ENCODE measurements at regions not wholly inside any gene's neighbourhood (a gene's known extent, or its start where the extent isn't known, plus 50 kb on each side); places are given as distances from the start of the nearest gene placed in this dataset.

GRCh38 chr2:5913711-5914395 lies 221.7 kb downstream of the SOX11 start:
- Histone ChIP-seq H4K5ac (ENCODE audit: insufficient read length, low read depth, low read length) (no peak overlapping the region), H3K9me3 (ENCODE audit: insufficient read depth in 2 of 2, low read depth in 1 of 2, low read length in 1 of 2) (0 out of 4 replicates have a peak, but pooled peaks cover 3 to 4% of the 10 kb centered on the region in 2 experiments), H3K4ac (replicated peaks; ENCODE audit: insufficient read length, low read depth, low read length) (no peak overlapping the region), H2BK5ac (ENCODE audit: low read depth, low read length) (no peak overlapping the region), H4K8ac (ENCODE audit: extremely low read depth, insufficient read depth, low read length) (no peak overlapping the region), H2BK120ac (replicated peaks; ENCODE audit: low read depth, low read length) (no peak overlapping the region), H3K4me1 (replicated peaks in 1 of 4; ENCODE audit: control insufficient read depth in 3 of 4, insufficient read depth in 4 of 4, low read length in 3 of 4) (peaks cover 4 to 12% (median 8%) of the 10 kb centered on the region in 4 experiments; a peak in 6 of 7 replicates), H2BK20ac (ENCODE audit: low read length) (no peak overlapping the region), H3K36me3 (ENCODE audit: control insufficient read depth in 2 of 4, insufficient read depth in 4 of 4, low read length in 3 of 4) (no peaks in the 10 kb centered on the region), H3K27ac (ENCODE audit: low read depth, low read length) (no peak overlapping the region), H2AFZ (ENCODE audit: low read length) (no peak overlapping the region), H3K4me2 (ENCODE audit: insufficient read depth in 1 of 2, low read depth in 2 of 2, low read length in 2 of 2) (peak overlapping the region; percentile 5 to 24; a peak in 3 of 4 replicates), H4K91ac (replicated peaks; ENCODE audit: insufficient read length, low read length) (no peak overlapping the region), H3K23me2 (ENCODE audit: low read depth, low read length) (no peaks in the 10 kb centered on the region), H3K4me3 (ENCODE audit: extremely low read depth in 1 of 4, insufficient read depth in 2 of 4, low read depth in 3 of 4, low read length in 4 of 4) (no peak overlapping the region), H3K79me2 (ENCODE audit: control insufficient read depth in 1 of 2, insufficient read depth in 2 of 2, low read length in 2 of 2) (no peaks in the 10 kb centered on the region), H4K20me1 (replicated peaks in 1 of 2; ENCODE audit: control insufficient read depth in 1 of 2, insufficient read depth in 2 of 2, low read length in 2 of 2) (peaks cover 0 to 1% of the 10 kb centered on the region in 2 experiments), H3K18ac (ENCODE audit: extremely low read depth, low read length) (no peak overlapping the region), H3K14ac (ENCODE audit: insufficient read length) (no peak overlapping the region), H3K23ac (ENCODE audit: insufficient read length) (no peak overlapping the region), H3K9ac (replicated peaks in 1 of 4; ENCODE audit: extremely low read depth in 1 of 4, low read depth in 3 of 4, low read length in 3 of 4) (no peak overlapping the region), H2BK12ac (ENCODE audit: low read depth, low read length) (no peak overlapping the region), H2AK5ac (ENCODE audit: low read depth, low read length) (no peak overlapping the region), H3K56ac (replicated peaks; ENCODE audit: insufficient read length, low read depth, low read length) (no peak overlapping the region), H3K27me3 (replicated peaks in 1 of 4; ENCODE audit: control insufficient read depth in 3 of 4, extremely low read depth in 1 of 4, insufficient read depth in 3 of 4, low read length in 3 of 4) (peaks cover 14 to 29% (median 25%) of the 10 kb centered on the region in 4 experiments), H3K79me1 (ENCODE audit: low read depth, low read length) (no peaks in the 10 kb centered on the region), H2BK15ac (ENCODE audit: low read length) (no peak overlapping the region)
- WGBS, 2 experiments (ENCODE audit: extremely low coverage in 1 of 2, insufficient coverage in 1 of 2, insufficient read length in 1 of 2, insufficient replicate concordance in 2 of 2, low coverage in 1 of 2, low lambda C conversion rate in 2 of 2, missing lambda C conversion rate in 1 of 2): 16% methylated on average over 8 of the region's 9 CpGs; no CpG with 5 or more reads in 1 of the 2 experiments
- FAIRE-seq (peak; percentile 97), DNase-seq (ENCODE audit: low read depth in 1 of 2, low spot score in 2 of 2) (no peak)
- ChIA-PET POLR2A (ENCODE audit: partially characterized antibody) (interaction anchor here (2.2 kb wide), 1 partner anchor 222 kb away, joined by 7 read pairs; the partner anchor contains the start of gene SOX11), CTCF (ENCODE audit: partially characterized antibody) (interaction anchor here (0.6 to 2.3 kb wide), 8 partner anchors 14 to 575 kb away, joined by 3 to 8 read pairs (median 4); no protein-coding TSS in a partner anchor)
- TF ChIP-seq NANOG (IDR thresholded peaks at IDR 0.05; ENCODE audit: insufficient read depth, low read depth, low read length, poor library complexity, severe bottlenecking) (peak; percentile 53), RAD21 (IDR thresholded peaks at IDR 0.05 in 1 of 2, conservative IDR thresholded peaks at IDR 0.05 in 1 of 2; ENCODE audit: low read depth in 2 of 2, low read length in 2 of 2) (0 out of 4 replicates have a peak, but pooled peaks of 1 of the 2 experiments have one; percentile 4), ASH2L (IDR thresholded peaks at IDR 0.05; ENCODE audit: low read length) (no peak)

Data from H1 (cell line).